Activated CD8-positive, alpha-beta memory T cell treated with anti-CD3 and anti-CD28 coated beads for 48 hours (primary cell): ENCODE measurements at regions not wholly inside any gene's neighbourhood (a gene's known extent, or its start where the extent isn't known, plus 50 kb on each side); places are given as distances from the start of the nearest gene placed in this dataset.
"Not testable (repeated sequence)": the region's sequence is repeated elsewhere in the genome, so short reads cannot be mapped to it uniquely, and the experiment has no call there.

Experiments
- DNase-seq, 3 experiments: peaks; one replicate each; pipeline ENCODE4 v3.0.0-alpha.2; 2020; ENCODE audit warnings: low read depth in 2 of 3, low spot score in 2 of 3

DNA sequence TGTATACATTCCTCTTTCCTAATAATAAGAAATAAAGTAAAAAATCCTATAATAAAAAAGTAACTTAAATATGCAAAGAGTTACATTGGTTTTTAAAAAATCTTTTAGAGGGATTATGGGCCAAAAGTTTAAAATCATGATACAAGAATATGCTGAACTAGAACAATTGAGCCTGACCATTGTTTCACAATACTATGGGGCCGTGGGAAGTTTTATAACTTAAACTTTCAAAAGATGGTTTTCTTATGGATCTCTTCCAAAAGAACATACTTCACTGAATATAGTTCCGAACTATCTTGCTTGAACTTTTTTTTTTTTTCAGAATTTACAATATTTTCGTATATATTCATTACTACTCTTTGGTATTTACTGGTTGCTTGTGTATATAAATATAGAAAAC is 97.6 kb downstream of the NFKBIZ start:
- DNase-seq, result no peak

DNA sequence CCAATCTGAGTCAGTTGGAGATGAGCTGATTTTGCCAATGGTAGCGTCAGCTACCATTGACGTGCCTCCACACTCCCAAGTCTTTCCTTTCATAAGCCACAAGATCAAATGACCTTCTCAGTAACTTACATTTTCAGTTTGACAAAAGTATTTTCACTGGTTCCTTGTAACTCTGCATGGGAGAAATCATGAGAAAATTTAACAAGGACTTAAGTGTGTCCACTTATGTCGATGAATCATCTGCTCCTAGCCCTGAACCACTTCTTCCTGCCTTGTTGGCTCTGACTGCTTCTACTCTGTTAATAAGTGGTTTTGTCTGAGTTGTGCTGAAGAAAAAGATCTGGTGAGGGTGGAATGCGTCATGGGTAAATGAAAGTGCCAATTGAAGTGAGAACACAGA is 101.2 kb downstream of the NFKBIZ start:
- no peak for DNase-seq

DNA sequence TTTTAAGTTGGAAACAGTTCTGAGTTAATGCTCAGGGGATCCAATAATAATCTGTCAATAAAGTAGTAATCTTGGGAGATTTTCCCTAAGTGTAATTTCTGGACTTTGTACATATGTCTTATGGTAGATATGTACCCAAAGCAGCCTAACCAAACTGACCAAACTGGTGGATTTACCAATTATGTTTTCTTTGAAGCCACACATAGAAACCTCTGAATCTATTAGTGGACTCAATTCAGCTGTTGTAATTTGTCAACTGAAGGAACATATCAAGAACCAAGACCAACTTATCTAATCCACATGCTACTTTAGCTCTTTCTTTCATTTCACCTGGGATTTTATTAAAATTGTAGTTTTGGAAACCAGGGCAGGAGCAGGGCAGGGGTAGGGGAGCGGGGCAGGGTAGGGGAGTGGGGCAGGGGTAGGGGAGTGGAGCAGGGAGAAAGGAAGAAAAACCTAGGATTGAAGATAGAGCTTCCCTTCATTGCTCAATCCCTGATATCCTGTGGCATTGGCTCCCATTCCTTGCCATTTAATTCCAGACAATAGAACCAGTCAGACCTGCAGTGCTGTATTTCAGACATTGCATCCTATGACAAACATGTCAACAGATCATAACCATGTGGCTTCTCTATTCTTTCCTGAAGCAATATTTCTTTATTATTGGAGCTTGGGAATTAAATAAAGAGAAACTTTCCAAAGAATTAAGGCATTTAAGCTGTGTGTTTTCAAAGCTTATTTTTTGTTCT is 101.8 kb downstream of the NFKBIZ start:
- DNase-seq, result no peak

DNA sequence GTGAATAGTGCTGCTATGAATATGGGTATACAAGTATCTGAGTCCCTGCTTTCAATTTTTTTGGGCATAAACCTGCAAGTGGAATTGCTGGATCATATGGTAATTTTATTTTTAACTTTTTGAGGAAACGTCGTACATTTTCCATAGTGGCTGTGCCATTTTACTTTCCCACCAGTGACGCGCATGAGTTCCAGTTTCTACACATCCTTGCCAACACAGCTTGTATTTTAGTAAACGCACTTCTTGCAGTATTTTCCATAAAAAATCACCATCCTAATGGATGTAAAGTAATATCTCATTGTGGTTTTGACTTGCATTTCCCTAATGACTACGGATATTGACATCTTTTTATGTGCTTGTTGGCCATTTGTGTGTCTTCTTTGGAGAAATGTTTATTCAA is 105.0 kb downstream of the NFKBIZ start:
- DNase-seq, result no peak

DNA sequence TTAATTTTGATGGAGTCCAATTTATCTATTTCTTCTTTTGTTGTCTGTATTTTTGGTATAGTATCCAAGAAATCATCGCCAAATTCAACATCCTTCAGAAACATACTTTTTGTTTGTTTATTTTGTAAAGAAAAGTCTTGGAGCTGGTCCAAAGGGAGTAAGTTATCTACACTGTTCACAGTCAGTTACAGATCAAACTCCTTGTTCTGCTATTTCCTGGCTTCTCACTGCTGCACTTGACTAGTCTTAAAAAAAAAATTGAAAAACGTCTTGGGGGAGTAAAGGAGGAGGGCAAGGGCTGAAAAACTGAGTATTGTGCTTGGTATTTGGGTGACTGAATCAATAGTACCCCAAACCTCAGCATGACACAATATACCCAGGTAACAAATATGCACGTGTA is 105.6 kb downstream of the NFKBIZ start:
- DNase-seq, result no peak

DNA sequence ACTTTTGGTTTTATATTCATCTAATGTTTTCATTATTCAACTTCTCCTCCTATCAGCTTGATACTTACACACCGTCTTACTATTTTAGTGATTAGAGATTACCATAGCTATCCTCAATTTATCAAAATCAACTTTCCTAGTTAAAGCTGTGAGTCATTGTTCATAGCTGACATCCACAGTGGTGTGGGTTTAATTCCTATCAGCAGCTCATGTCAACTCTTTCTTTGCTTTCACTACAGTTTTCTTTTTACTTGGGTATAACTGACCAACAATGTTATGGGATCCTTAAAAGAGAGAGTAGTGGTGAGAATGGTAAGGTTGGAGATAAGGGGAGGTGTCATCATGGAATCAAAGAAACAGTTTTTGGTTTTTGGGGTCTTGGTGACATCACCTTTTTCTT is 112.7 kb downstream of the NFKBIZ start:
- no peak for DNase-seq

DNA sequence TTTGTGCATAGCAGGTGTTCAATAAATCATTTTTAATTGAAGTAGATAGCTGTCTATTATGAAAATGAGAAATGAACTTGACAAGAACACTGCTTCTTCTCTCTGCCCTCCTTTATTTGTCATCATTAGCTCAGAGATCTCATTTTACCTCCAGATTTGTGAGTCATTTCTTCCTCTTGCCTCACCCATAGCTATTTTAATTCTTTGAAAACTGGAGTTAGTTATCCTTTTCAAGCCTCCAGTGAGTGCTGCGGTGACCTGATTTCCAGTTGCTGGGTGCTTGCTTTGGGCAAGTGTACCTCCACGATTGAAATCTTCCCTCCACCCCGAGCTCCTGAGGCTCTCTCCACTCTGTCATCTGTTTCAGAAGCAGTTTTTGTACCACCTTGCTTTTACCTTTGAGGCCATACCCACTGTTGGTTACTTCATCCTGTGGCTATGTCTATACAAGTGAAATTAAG is 114.6 kb downstream of the NFKBIZ start:
- no peak for DNase-seq

DNA sequence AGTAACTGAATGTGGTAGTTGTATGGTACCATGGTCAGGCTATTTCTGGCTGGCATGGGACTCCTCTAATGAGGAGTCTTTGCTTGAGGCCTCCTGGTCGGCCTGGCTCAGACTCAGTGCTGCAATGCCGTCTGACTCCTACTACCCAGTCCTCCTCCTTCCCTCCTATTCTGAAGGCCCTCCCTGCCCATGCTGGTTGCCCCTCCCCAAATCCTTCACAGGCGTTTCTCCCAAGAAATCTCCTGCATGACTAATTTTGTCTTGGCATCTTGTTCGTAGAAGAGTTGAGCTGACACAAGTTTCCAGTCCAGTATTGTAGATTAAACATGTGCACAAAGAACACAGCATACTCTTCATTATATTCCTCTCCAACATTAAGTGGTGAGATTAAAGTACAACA is 115.5 kb downstream of the NFKBIZ start:
- DNase-seq, result no peak

DNA sequence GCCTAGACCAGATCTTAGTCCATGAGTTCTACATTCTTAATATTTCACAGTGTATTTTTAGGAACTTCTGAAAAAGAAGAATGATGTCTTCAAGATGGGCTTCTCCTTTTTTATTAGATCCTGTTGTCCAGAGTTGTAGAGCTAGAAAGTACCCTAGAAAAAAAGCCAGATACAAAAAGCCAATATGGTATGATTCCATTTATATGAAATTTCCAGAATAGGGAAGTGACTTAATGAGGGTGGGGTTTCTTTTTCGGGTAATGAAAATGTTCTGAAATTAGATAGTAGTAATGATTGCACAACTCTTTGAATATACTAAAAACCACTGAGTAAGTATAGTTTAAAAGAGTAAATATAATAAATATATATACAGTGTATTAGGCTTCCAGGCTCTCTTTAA is 116.9 kb downstream of the NFKBIZ start:
- DNase-seq, result no peak

DNA sequence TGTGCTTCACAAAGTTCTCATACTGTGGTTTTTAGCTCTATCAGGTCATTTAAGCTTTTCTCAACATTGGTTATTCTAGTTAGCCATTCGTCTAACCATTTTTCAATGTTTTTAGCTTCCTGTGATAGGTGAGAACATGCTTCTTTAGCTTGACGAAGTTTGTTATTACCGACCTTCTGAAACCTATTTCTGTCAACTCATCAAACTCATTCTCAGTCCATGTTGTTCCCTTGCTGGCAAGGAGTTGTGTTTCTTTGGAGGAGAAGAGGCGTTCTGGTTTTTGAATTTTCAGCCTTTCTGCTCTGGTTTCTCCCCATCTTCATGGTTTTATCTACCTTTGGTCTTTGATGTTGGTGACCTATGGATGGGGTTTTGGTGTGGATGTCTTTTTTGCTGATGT is 120.9 kb downstream of the NFKBIZ start:
- DNase-seq, result no peak

DNA sequence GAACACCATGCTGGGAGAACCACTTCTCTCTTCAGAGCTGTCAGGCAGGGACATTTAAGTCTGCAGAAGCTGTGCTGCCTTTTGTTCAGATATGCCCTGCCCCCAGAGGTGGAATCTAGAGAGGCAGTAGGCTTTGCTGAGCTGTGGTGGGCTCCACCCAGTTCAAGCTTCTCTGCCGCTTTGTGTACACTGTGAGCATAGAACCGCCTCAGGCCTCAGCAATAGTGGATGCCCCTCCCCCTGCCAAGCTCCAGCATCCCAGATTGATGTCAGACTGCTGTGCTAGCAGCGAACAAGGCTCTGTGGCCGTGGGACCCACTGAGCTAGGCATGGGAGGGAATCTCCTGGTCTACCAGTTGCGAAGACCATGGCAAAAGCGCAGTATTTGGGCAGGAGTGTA is 121.6 kb downstream of the NFKBIZ start:
- DNase-seq, result no peak

DNA sequence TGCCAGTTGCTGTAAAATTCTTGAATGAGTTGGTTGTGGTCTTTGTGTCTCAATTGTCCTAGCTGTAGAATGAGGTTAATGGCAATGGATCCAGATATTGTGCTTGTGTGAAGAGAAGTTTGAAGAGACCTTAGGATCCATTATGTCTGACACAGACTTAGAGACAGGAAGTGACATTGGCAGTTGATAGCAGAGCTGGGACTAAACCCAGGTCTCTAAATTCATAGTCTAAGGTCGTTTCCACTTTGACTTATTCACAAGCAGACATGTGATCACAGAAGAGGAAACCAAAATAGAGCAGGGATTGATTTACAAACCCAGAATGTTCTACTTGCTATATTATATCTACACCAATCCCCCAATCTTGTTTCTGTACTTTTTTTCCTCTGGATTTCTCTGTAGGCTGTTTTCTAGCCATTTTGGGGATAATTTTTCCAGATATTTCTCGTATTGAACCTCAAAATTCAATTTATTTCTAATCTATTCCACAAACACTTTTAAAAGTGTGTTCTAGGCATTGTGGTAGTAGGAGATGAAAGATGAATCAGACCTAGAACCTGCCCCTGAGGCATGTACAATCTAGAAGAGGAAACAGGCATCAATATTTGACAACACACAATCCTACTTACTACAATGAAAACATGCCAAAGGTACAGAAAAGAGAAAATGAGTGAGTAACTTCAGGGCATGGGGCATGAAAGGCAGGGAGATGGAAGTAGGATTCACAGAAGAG is 123.3 kb downstream of the NFKBIZ start:
- DNase-seq, result no peak

DNA sequence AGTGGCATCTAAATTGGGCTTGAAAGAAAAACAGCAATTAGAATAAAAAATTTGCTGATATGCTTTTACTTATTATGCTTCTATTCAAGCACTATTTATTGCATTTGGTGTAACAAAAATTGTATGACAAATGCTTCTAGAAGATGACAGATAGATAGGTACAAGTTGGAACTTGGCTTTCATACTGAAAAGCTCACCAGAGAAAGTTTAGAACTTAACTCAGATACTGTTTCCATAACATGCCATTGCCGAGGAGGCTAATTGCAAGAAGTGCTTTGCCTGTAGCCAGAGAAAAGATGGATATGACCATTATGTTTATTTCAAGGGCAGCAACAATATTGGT is 123.8 kb downstream of the NFKBIZ start:
- DNase-seq, result no peak

DNA sequence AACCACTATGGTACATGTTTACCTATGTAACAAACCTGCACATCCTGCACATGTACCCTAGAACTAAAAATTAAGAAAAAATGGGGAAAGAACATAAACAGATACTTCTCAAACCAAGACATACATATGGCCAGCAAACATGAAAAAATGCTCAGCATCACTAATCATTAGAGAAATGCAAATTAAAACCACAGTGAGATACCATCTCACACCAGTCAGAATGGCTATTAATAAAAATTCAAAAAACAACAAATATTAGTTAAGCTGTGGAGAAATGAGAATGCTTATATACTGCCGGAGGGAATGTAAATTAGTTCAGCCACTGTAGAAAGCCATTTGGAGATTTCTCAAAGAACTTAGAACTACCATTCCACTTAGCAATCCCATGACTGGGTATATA is 126.1 kb downstream of the NFKBIZ start:
- DNase-seq, result not testable (repeated sequence)

DNA sequence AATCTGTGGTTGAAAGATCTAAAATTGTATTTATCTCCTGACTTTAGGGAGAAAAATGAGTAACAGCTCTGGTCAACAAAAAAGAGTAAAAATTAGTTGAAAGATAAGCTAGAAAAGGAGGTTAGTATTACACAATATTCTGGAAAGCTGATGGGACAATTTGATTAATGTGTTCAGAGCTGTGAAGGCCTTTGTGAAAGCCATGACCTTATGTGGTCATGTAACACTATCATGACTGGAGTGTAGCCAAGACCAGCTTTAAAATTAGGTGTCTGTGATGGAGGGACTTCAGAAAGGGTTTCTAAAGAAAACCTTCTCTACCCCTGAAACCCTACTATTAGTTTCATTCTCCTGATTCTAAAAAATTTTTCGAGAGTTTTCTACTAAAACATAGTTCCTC is 127.2 kb downstream of the NFKBIZ start:
- DNase-seq, result no peak

DNA sequence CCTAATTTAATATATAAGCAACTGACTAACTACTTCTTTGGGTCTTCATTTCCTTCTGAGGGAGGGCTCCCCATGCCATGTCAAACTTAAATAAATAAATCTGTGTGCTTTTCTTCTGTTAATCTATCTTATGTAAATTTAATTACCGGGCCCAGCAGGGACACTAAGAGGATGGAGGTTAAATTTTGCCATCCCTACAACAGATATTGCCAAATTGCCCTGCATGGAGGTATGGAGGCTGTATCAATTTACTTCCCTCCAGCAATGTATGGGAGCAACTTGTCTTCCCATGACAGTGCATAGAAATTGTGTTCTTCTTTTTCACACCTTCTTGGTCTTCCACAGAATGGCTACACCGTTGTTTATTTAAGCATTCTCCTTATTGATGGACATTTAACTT is 129.0 kb downstream of the NFKBIZ start:
- DNase-seq, result no peak

DNA sequence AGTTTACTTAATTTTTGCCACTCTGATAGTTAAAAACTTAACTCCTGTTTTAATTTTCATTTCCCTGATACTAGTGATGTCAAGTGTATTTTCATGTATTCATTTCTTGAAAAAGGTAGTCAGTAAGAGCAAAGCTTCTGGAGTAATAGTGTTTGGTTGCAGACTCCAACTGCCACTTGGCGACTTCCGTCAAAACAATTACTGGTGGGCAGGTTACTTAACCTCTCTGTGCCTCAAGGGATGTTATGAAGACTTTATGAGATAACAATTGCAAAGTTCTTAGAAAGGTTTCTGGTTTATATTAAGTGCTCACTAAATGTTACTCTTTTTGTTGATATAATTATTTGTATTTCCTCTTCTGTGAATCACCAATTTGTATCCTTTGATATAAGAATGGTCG is 129.7 kb downstream of the NFKBIZ start:
- no peak for DNase-seq

DNA sequence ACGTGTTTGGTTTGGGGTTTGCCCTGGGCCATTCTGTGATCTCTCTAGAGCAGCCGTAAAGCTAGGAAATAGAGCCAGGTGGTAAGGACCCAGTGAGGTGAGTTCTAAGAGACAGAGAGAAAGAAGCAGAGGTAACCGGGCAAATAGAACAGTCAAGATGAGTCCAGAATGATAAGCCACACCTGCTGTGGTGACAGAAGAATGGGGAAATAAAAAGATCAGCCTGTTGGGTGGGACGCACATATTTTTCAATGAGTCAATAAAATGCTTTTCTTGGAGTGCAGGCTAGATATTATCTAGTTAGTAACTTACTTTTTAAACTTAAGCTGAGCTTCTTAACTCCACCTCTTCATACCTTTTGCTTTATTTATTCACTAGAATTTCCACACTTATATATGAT is 135.0 kb downstream of the NFKBIZ start:
- DNase-seq, result no peak

DNA sequence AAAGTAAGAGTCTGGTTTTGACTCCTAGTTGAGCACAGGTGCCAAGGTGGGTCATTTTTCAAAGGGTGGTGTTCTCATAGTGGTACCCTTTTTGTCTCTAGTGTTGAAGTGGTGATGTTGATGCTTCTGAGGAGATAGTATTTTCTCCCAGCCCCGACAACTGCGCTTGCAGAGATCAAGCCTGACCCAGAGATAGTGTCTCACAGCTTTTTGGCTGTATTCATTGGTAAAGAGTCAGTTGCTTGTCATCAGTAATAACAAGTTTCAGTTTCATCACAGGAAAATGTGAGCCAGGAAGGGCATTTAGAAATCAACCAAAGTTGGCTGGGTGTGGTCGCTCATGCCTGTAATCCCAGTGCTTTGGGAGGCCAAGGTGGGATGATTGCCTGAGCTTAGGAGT is 139.3 kb downstream of the NFKBIZ start:
- DNase-seq, result no peak

DNA sequence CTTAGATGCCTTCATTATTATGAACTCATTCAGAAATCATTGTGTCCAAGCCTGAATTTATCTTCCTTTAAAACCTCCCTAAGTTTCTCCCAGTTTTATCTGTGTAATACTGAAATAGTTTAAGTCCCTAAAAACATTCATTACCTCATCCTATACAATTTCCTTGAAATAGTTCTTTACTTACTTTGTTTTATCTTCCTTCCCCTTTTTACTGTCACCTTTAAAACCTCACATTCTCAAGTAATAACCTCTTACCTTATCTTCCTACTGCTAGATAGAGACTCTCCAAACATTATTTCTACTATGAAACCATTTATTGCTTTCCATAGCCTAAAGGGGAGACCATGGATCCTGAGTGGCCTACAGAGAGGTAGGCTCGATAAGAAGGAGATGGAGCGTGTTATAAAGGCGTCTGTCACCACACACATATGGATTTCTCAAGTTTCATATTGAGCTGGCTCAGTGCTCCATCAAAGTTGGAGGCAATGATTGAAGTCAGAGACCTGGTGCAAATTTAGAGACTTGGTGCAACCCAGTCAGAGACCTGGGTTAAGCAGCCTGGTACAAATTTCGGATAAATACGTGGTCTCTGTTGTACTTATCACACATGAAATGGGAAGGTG is 140.4 kb downstream of the NFKBIZ start:
- no peak for DNase-seq

DNA sequence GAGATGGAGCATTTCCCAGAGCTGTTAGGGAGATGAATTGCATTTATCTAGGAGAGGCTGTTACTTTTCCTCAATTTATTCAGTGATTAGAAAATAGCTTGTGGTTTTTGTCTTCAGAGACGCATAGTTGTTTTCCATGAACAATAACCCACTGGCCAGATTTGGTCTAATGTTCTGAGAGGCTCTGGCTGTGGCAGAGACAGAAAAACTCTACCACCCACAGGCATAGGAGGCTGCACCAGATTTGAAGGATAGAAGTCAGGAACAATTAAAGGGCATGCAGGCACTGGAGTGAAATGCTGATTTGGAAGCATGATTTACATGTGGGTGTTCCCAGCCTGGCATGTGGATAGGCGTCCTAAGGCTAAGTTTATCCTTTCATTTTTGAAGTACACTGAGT is 143.5 kb downstream of the NFKBIZ start:
- DNase-seq, result no peak

DNA sequence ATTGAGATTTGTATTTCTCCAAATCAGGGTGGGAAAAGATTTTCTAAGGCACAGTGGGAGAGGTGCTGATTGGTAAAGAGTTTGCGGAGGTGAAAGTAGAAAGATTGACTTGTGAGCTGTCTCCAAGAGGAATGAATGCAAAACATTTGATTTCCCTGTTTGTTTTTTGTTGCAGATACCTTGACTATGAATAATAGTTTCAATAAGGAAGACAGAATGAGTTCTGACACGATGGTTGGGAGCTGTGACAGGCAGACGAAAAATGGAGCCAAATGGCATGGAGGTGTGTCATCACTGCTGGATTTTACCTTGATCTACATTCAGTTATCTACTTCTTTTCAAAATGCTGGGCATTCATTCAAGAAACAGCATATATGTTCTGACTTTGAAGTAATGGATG is 145.1 kb downstream of the NFKBIZ start:
- DNase-seq, result no peak
